H1 (cell line): ENCODE measurements at regions not wholly inside any gene's neighbourhood (a gene's known extent, or its start where the extent isn't known, plus 50 kb on each side); places are given as distances from the start of the nearest gene placed in this dataset.

Experiments
- CTCF ChIA-PET: fragments of 300-600 bp; sonication (Branson Sonifier 250); formaldehyde crosslinking; loops from one replicate; lab custom pipeline; 2021; ENCODE audit not compliant: partially characterized antibody; lab: Charles Lee
- POLR2A ChIA-PET: fragments of 300-600 bp; sonication (Branson Sonifier 250); formaldehyde crosslinking; loops from one replicate; lab custom pipeline; 2021; ENCODE audit warnings: inconsistent platforms; ENCODE audit not compliant: partially characterized antibody; lab: Charles Lee
- DNase-seq, 2 experiments: peaks; one replicate each; pipeline versions ENCODE4 v3.0.0 to v3.0.0-alpha.2; 2010 to 2022; ENCODE audit warnings: low spot score in 2 of 2, low read depth in 1 of 2, mixed read lengths in 1 of 2
- FAIRE-seq: peaks from 2 replicates; lab custom pipeline; 2011; peaks lifted over from hg19 to GRCh38; lab: Jason Lieb, UNC
- H2AFZ ChIP-seq: 2 replicates; pipeline ENCODE4 v1.8.1; 2012; ENCODE audit warnings: low read length, inconsistent platforms
- H2AK5ac ChIP-seq: 2 replicates; pipeline ENCODE4 v1.6.1; 2013; ENCODE audit warnings: low read depth, low read length
- H2BK120ac ChIP-seq: replicated peaks from 2 replicates; pipeline ENCODE3; 2013; ENCODE audit warnings: low read depth, low read length, inconsistent platforms
- H2BK12ac ChIP-seq: 2 replicates; pipeline ENCODE4 v1.6.1; 2013; ENCODE audit warnings: low read depth, low read length
- H2BK15ac ChIP-seq: 2 replicates; pipeline ENCODE4 v1.6.1; 2013; ENCODE audit warnings: low read length
- H2BK20ac ChIP-seq: 2 replicates; pipeline ENCODE4 v1.6.1; 2013; ENCODE audit warnings: low read length
- H2BK5ac ChIP-seq: 2 replicates; pipeline ENCODE4 v1.6.1; 2013; ENCODE audit warnings: low read depth, low read length
- H3K14ac ChIP-seq: 2 replicates; pipeline ENCODE4 v1.6.1; 2013; ENCODE audit warnings: inconsistent platforms; ENCODE audit not compliant: insufficient read length
- H3K18ac ChIP-seq: 2 replicates; pipeline ENCODE4 v1.6.1; 2013; ENCODE audit warnings: low read length; ENCODE audit errors: extremely low read depth
- H3K23ac ChIP-seq: 2 replicates; pipeline ENCODE4 v1.6.1; 2013; ENCODE audit warnings: inconsistent platforms; ENCODE audit not compliant: insufficient read length
- H3K23me2 ChIP-seq: 2 replicates; pipeline ENCODE4 v1.6.1; 2013; ENCODE audit warnings: low read depth, low read length
- H3K27ac ChIP-seq: 2 replicates; pipeline ENCODE4 v1.6.1; 2011; ENCODE audit warnings: low read depth, low read length, inconsistent platforms
- H3K27me3 ChIP-seq, 4 experiments: replicated peaks in 1 of 4; 1 replicate in 1 of 4; 2 replicates in 3 of 4; pipeline versions ENCODE4 v1.6.1 to v1.8.1; 2011 to 2013; ENCODE audit warnings: low read length in 3 of 4, mild to moderate bottlenecking in 3 of 4, inconsistent platforms in 2 of 4, mixed read lengths in 2 of 4, moderate library complexity in 1 of 4; ENCODE audit not compliant: control insufficient read depth in 3 of 4, insufficient read depth in 3 of 4; ENCODE audit errors: extremely low read depth in 1 of 4
- H3K36me3 ChIP-seq, 4 experiments: 2 replicates each; pipeline versions ENCODE4 v1.6.1 to v1.8.1; 2011 to 2013; ENCODE audit warnings: mild to moderate bottlenecking in 4 of 4, low read length in 3 of 4, moderate library complexity in 2 of 4, control low read depth in 1 of 4, inconsistent platforms in 1 of 4; ENCODE audit not compliant: insufficient read depth in 4 of 4, control insufficient read depth in 2 of 4
- H3K4ac ChIP-seq: replicated peaks from 2 replicates; pipeline ENCODE3; 2013; ENCODE audit warnings: low read length, low read depth, mixed read lengths, inconsistent platforms; ENCODE audit not compliant: insufficient read length
- H3K4me1 ChIP-seq, 4 experiments: replicated peaks in 1 of 4; 1 replicate in 1 of 4; 2 replicates in 3 of 4; pipeline versions ENCODE4 v1.6.1 to v1.8.1; 2011 to 2013; ENCODE audit warnings: low read length in 3 of 4, inconsistent platforms in 2 of 4, mixed read lengths in 1 of 4; ENCODE audit not compliant: insufficient read depth in 4 of 4, control insufficient read depth in 3 of 4
- H3K4me2 ChIP-seq, 2 experiments: 2 replicates each; pipeline versions ENCODE4 v1.6.1 to v1.8.1; 2011 to 2013; ENCODE audit warnings: low read depth in 2 of 2, low read length in 2 of 2, control low read depth in 1 of 2, inconsistent platforms in 1 of 2, mild to moderate bottlenecking in 1 of 2; ENCODE audit not compliant: insufficient read depth in 1 of 2
- H3K4me3 ChIP-seq, 4 experiments: fragments of 200-600, 300-600 bp in 1 of 4; sonication (generic), shearing (Covaris generic), sonication (Bioruptor Twin) in 1 of 4; 2 replicates each; pipeline versions ENCODE4 v1.5.1 to v1.8.1; 2011 to 2016; ENCODE audit warnings: low read length in 4 of 4, low read depth in 3 of 4, control low read depth in 2 of 4, inconsistent platforms in 2 of 4, mild to moderate bottlenecking in 2 of 4, mixed read lengths in 1 of 4, moderate library complexity in 1 of 4; ENCODE audit not compliant: insufficient read depth in 2 of 4; ENCODE audit errors: extremely low read depth in 1 of 4
- H3K56ac ChIP-seq: replicated peaks from 2 replicates; pipeline ENCODE3; 2013; ENCODE audit warnings: low read depth, mild to moderate bottlenecking, mixed read lengths, low read length, inconsistent platforms; ENCODE audit not compliant: insufficient read length
- H3K79me1 ChIP-seq: 2 replicates; pipeline ENCODE4 v1.6.1; 2013; ENCODE audit warnings: low read depth, low read length, control low read depth
- H3K79me2 ChIP-seq, 2 experiments: 2 replicates each; pipeline versions ENCODE4 v1.6.1 to v1.8.1; 2012 to 2013; ENCODE audit warnings: low read length in 2 of 2, mild to moderate bottlenecking in 2 of 2, inconsistent platforms in 1 of 2; ENCODE audit not compliant: insufficient read depth in 2 of 2, control insufficient read depth in 1 of 2
- H3K9ac ChIP-seq, 4 experiments: replicated peaks in 1 of 4; 1 replicate in 1 of 4; 2 replicates in 3 of 4; pipeline versions ENCODE4 v1.6.1 to v1.8.1; 2011 to 2013; ENCODE audit warnings: low read depth in 3 of 4, low read length in 3 of 4, control low read depth in 2 of 4, mild to moderate bottlenecking in 2 of 4, moderate library complexity in 2 of 4, inconsistent platforms in 1 of 4; ENCODE audit errors: extremely low read depth in 1 of 4
- H3K9me3 ChIP-seq, 2 experiments: 2 replicates each; pipeline versions ENCODE4 v1.6.1 to v1.8.1; 2012 to 2013; ENCODE audit warnings: mild to moderate bottlenecking in 2 of 2, moderate library complexity in 2 of 2, control low read depth in 1 of 2, inconsistent platforms in 1 of 2, low read depth in 1 of 2, low read length in 1 of 2, mixed read lengths in 1 of 2; ENCODE audit not compliant: insufficient read depth in 2 of 2
- H4K20me1 ChIP-seq, 2 experiments: replicated peaks in 1 of 2; 2 replicates each; pipeline versions ENCODE3 to v1.8.1; 2011 to 2013; ENCODE audit warnings: inconsistent platforms in 2 of 2, low read length in 2 of 2, mild to moderate bottlenecking in 1 of 2; ENCODE audit not compliant: insufficient read depth in 2 of 2, control insufficient read depth in 1 of 2
- H4K5ac ChIP-seq: 2 replicates; pipeline ENCODE4 v1.6.1; 2013; ENCODE audit warnings: low read length, low read depth, mixed read lengths, inconsistent platforms; ENCODE audit not compliant: insufficient read length
- H4K8ac ChIP-seq: 2 replicates; pipeline ENCODE4 v1.8.0; 2013; ENCODE audit warnings: mild to moderate bottlenecking, moderate library complexity, low read length, inconsistent platforms; ENCODE audit not compliant: insufficient read depth; ENCODE audit errors: extremely low read depth
- H4K91ac ChIP-seq: replicated peaks from 2 replicates; pipeline ENCODE3; 2013; ENCODE audit warnings: low read length, mixed read lengths, inconsistent platforms; ENCODE audit not compliant: insufficient read length
- CHD1 ChIP-seq: IDR thresholded peaks from 2 replicates; pipeline ENCODE4 v1.6.1; 2012; ENCODE audit warnings: low read depth, low read length, improper control_type of control experiment
- FOSL1 ChIP-seq: IDR thresholded peaks from 2 replicates; pipeline ENCODE4 v1.6.1; 2011; ENCODE audit warnings: mild to moderate bottlenecking, low read depth, low read length, moderate library complexity; ENCODE audit not compliant: insufficient read depth
- GABPA ChIP-seq: IDR thresholded peaks from 2 replicates; pipeline ENCODE4 v1.6.1; 2011; ENCODE audit warnings: mild to moderate bottlenecking, low read length, moderate library complexity, borderline replicate concordance; ENCODE audit not compliant: insufficient read depth
- GTF2F1 ChIP-seq: IDR thresholded peaks from 2 replicates; pipeline ENCODE4 v1.6.1; 2012; ENCODE audit warnings: low read depth, low read length, improper control_type of control experiment, borderline replicate concordance
- KDM1A ChIP-seq: fragments of 200-600, 300-600 bp; sonication (generic); IDR thresholded peaks from 2 replicates; pipeline ENCODE4 v1.7.1; 2016; ENCODE audit warnings: mild to moderate bottlenecking, low read length, borderline replicate concordance
- KDM5A ChIP-seq: fragments of 200-600 bp; IDR thresholded peaks from 2 replicates; pipeline ENCODE4 v1.7.1; 2012; ENCODE audit warnings: mild to moderate bottlenecking, low read length, inconsistent platforms, mixed read lengths
- POLR2A ChIP-seq, 2 experiments: IDR thresholded peaks; 1 replicate in 1 of 2; 2 replicates in 1 of 2; pipeline ENCODE4 v1.6.1; 2011; ENCODE audit warnings: low read depth in 2 of 2, low read length in 2 of 2, mild to moderate bottlenecking in 2 of 2; ENCODE audit errors: control extremely low read depth in 1 of 2
- POU5F1 ChIP-seq: IDR thresholded peaks from 2 replicates; pipeline ENCODE4 v1.6.1; 2011; ENCODE audit warnings: low read depth, mild to moderate bottlenecking, low read length, moderate library complexity
- RFX5 ChIP-seq: IDR thresholded peaks from 2 replicates; pipeline ENCODE4 v1.6.1; 2011; ENCODE audit warnings: low read depth, low read length, improper control_type of control experiment, borderline replicate concordance
- SP1 ChIP-seq: IDR thresholded peaks from 2 replicates; pipeline ENCODE4 v1.6.1; 2011; ENCODE audit warnings: low read depth, low read length
- TCF12 ChIP-seq: IDR thresholded peaks from 2 replicates; pipeline ENCODE4 v1.6.1; 2011; ENCODE audit warnings: low read depth, mild to moderate bottlenecking, low read length
- WGBS, 2 experiments: shearing (Covaris generic) in 1 of 2; methylation state at CpG; one replicate each; pipeline versions ENCODE4 v1.1.6 to v1.1.7; 2013 to 2015; ENCODE audit warnings: low lambda C conversion rate in 2 of 2, mixed read lengths in 2 of 2, inconsistent platforms in 1 of 2, low coverage in 1 of 2, missing lambda C conversion rate in 1 of 2; ENCODE audit not compliant: insufficient replicate concordance in 2 of 2, insufficient coverage in 1 of 2, insufficient read length in 1 of 2; ENCODE audit errors: extremely low coverage in 1 of 2, missing lambda C conversion rate in 1 of 2; 5-methylcytosine and 5-hydroxymethylcytosine counted together

- 94% methylated on average over 3 of the region's 3 CpGs; no CpG with 5 or more reads in 1 of the 2 experiments for WGBS, 2 experiments
- TF ChIP-seq GABPA (no peak), KDM1A (no peak), KDM5A (no peak), TCF12 (no peak), POLR2A (IDR thresholded peaks at IDR 0.05; ENCODE audit: control extremely low read depth in 1 of 2, low read depth in 2 of 2, low read length in 2 of 2) (no peak), POU5F1 (no peak), FOSL1 (no peak), SP1 (no peak), GTF2F1 (no peak), CHD1 (no peak), RFX5 (no peak)
- no peak overlapping the region for H3K14ac ChIP-seq
Observed at GRCh38 chr16:64253525-64253924, 868.3 kb downstream of the CDH11 start.

More at GRCh38 chr16:64253525-64253924, 868.3 kb downstream of the CDH11 start:
- Histone ChIP-seq H3K4me2 (no peak overlapping the region), H4K91ac (no peak overlapping the region), H3K9me3 (no peaks in the 10 kb centered on the region), H3K4me1 (no peaks in the 10 kb centered on the region), H2BK5ac (no peak overlapping the region), H3K27me3 (no peaks in the 10 kb centered on the region), H2BK20ac (no peak overlapping the region), H4K8ac (no peak overlapping the region), H3K9ac (no peak overlapping the region), H3K18ac (no peak overlapping the region), H3K79me1 (no peaks in the 10 kb centered on the region), H3K36me3 (no peaks in the 10 kb centered on the region), H3K56ac (no peak overlapping the region), H3K27ac (no peak overlapping the region), H2BK120ac (no peak overlapping the region), H3K23ac (no peak overlapping the region), H2AFZ (no peak overlapping the region), H3K79me2 (no peaks in the 10 kb centered on the region), H3K4ac (no peak overlapping the region), H3K23me2 (no peaks in the 10 kb centered on the region), H2BK15ac (no peak overlapping the region), H2AK5ac (no peak overlapping the region), H4K5ac (no peak overlapping the region), H2BK12ac (no peak overlapping the region), H3K4me3 (no peak overlapping the region), H4K20me1 (no peaks in the 10 kb centered on the region)
- ChIA-PET CTCF (no interaction called here), POLR2A (no interaction called here)
- no peak for DNase-seq
- no peak for FAIRE-seq
